Activated T-cell treated with anti-CD3 and anti-CD28 coated beads, Interleukin-2, amount 50 U/mL, for 4 hours (primary cell): ENCODE measurements at regions not wholly inside any gene's neighbourhood (a gene's known extent, or its start where the extent isn't known, plus 50 kb on each side); places are given as distances from the start of the nearest gene placed in this dataset.

Experiments used
- ATAC-seq, 2 donors: fragments of 200-7000 bp; cut with Tn5 transposase; one replicate each; pipeline ENCODE4 v1.10.0; 2021
- DNase-seq: peaks from one replicate; pipeline ENCODE4 v3.0.0-alpha.2; 2020
- H3K27me3 Mint-ChIP-seq: one replicate; pipeline ENCODE4 v1.8.0; 2021; ENCODE audit warnings: low read depth, mixed read lengths
- H3K36me3 Mint-ChIP-seq: one replicate; pipeline ENCODE4 v1.8.0; 2022; ENCODE audit warnings: mixed read lengths; ENCODE audit not compliant: insufficient read depth
- H3K4me1 Mint-ChIP-seq: one replicate; pipeline ENCODE4 v1.8.0; 2021; ENCODE audit warnings: low read depth, mixed read lengths
- H3K4me3 Mint-ChIP-seq: one replicate; pipeline ENCODE4 v1.8.0; 2021; ENCODE audit warnings: mild to moderate bottlenecking, moderate library complexity, mixed read lengths
- H3K9me3 Mint-ChIP-seq: one replicate; pipeline ENCODE4 v1.8.0; 2021; ENCODE audit warnings: mixed read lengths

DNA sequence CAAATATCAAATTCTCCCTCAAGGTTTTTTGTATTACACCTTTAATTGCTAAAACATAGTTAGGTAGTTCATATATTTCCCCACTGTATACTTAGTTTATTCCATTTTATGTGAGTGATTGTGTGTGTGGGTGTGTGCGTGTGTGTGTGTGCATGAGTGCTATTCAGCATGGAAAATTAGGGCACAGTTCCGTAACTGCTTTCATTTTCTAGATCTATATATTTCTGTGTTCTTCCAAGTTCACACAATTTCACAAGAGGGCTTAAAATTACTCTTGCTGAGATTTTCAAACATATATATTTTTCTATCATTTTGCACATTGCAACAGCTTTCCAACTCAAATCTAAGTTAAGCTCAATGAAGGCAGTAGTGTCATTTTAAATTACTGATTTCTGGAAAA, 782.9 kb upstream of the SOX9 start:
- H3K27me3 Mint-ChIP-seq: peaks cover 2% of the 10 kb centered on the region
- no peak for DNase-seq
- H3K9me3 Mint-ChIP-seq: peaks cover 4% of the 10 kb centered on the region
- no peaks in the 10 kb centered on the region for H3K36me3 Mint-ChIP-seq
- H3K4me1 Mint-ChIP-seq: no peaks in the 10 kb centered on the region
- no peak overlapping the region for H3K4me3 Mint-ChIP-seq
- no peak for ATAC-seq

- DNase-seq (no peak), ATAC-seq (no peak)
- no peaks in the 10 kb centered on the region for H3K36me3 Mint-ChIP-seq
- H3K9me3 Mint-ChIP-seq: peaks cover 4% of the 10 kb centered on the region
- peaks cover 2% of the 10 kb centered on the region for H3K27me3 Mint-ChIP-seq
- H3K4me3 Mint-ChIP-seq: no peak overlapping the region
- H3K4me1 Mint-ChIP-seq: no peaks in the 10 kb centered on the region
These were observed 782.4 kb upstream of the SOX9 start for GRCh38 chr17:71338396-71338795.

GRCh38 chr17:71339206-71339605, 781.6 kb upstream of the SOX9 start:
- Mint-ChIP-seq H3K4me1 (no peaks in the 10 kb centered on the region), H3K36me3 (no peaks in the 10 kb centered on the region), H3K4me3 (no peak overlapping the region), H3K27me3 (peaks cover 2% of the 10 kb centered on the region), H3K9me3 (peaks cover 4% of the 10 kb centered on the region)
- DNase-seq: no peak
- ATAC-seq: no peak

- no peaks in the 10 kb centered on the region for H3K4me1 Mint-ChIP-seq
These were observed 778.1 kb upstream of the SOX9 start for GRCh38 chr17:71342737-71343136.

GRCh38 chr17:71349908-71350600, 770.8 kb upstream of the SOX9 start:
- H3K4me1 Mint-ChIP-seq: no peaks in the 10 kb centered on the region
- no peaks in the 10 kb centered on the region for H3K36me3 Mint-ChIP-seq

More at GRCh38 chr17:71342737-71343136, 778.1 kb upstream of the SOX9 start:
- no peak for DNase-seq
- peaks cover 2% of the 10 kb centered on the region for H3K27me3 Mint-ChIP-seq
- H3K4me3 Mint-ChIP-seq: no peak overlapping the region
- no peak for ATAC-seq
- peaks cover 7% of the 10 kb centered on the region for H3K9me3 Mint-ChIP-seq
- H3K36me3 Mint-ChIP-seq: no peaks in the 10 kb centered on the region

GRCh38 chr17:71360301-71360700, 760.5 kb upstream of the SOX9 start:
- Mint-ChIP-seq H3K4me1 (no peaks in the 10 kb centered on the region), H3K27me3 (no peaks in the 10 kb centered on the region), H3K36me3 (no peaks in the 10 kb centered on the region), H3K9me3 (peaks cover 27% of the 10 kb centered on the region), H3K4me3 (no peak overlapping the region)
- ATAC-seq: no peak
- no peak for DNase-seq

More at GRCh38 chr17:71349908-71350600, 770.8 kb upstream of the SOX9 start:
- H3K4me3 Mint-ChIP-seq: no peak overlapping the region
- H3K27me3 Mint-ChIP-seq: no peaks in the 10 kb centered on the region
- ATAC-seq: no peak
- no peak for DNase-seq
- peaks cover 15% of the 10 kb centered on the region for H3K9me3 Mint-ChIP-seq

DNA sequence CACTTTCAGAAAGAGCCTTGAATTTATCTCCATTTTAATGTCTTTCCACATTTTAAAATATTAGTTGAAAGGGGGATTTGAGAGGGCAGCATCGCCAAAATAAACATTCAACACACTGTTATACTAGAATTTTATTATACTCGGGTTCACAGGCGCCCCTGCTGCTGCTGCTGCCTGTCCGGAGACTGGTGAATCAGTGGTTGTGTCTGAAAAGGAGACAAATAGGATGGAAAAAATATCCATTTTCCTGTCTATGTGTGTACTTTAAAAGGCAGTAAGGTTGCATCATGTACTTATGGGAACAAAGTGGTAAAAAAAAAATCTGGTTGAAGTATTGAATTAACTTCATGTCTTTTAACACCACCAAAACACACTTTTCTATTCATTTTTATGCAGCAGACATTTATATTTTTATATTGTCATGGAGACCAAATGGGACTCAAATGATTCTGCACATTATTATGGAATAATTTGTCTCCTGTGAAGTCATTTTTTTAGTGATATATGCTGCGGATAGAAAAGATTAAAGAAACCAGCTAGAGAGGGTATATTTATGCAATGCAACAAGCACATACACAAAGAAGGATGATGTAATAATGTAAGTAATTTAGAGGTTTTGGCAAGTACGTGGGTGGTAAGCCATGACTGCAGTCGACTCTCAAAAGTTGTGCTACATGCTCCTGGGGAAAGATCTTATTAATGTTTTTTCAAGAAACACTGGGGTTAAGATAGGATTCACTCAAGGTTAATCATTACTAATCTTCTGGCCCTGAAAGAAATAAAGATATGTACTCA, 759.0 kb upstream of the SOX9 start:
- no peaks in the 10 kb centered on the region for H3K27me3 Mint-ChIP-seq

DNA sequence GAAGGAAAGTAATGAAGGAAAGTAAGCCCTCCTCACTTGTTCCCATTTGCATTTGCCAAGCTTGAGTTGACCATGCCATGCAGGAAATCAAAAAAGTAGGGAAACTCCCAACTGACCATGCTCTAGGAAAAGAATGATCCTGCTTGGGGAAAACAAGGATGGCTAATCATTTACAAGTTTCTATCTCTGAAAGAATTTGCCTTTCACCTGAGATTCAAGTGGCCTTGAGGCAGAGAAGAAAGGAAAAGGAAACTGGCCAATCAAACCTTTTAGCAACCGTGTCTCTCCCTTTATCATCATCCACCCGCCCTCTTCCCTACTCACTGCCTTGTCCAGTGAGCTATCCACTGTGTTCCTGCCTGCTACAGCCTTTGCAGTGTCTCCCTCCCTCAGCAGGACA, 757.2 kb upstream of the SOX9 start:
- ATAC-seq: no peak
- Mint-ChIP-seq H3K27me3 (no peaks in the 10 kb centered on the region), H3K9me3 (peaks cover 33% of the 10 kb centered on the region), H3K4me1 (no peaks in the 10 kb centered on the region), H3K36me3 (no peaks in the 10 kb centered on the region), H3K4me3 (no peak overlapping the region)
- DNase-seq: no peak

More for the DNA sequence above, 759.0 kb upstream of the SOX9 start:
- ATAC-seq: no peak
- no peak for DNase-seq
- Mint-ChIP-seq H3K4me3 (no peak overlapping the region), H3K9me3 (peaks cover 33% of the 10 kb centered on the region), H3K36me3 (no peaks in the 10 kb centered on the region), H3K4me1 (no peaks in the 10 kb centered on the region)

GRCh38 chr17:71371809-71372208, 749.0 kb upstream of the SOX9 start:
- Mint-ChIP-seq H3K27me3 (no peaks in the 10 kb centered on the region), H3K9me3 (peaks cover 6% of the 10 kb centered on the region), H3K36me3 (no peaks in the 10 kb centered on the region), H3K4me3 (no peak overlapping the region), H3K4me1 (no peaks in the 10 kb centered on the region)
- DNase-seq (no peak), ATAC-seq (no peak)

DNA sequence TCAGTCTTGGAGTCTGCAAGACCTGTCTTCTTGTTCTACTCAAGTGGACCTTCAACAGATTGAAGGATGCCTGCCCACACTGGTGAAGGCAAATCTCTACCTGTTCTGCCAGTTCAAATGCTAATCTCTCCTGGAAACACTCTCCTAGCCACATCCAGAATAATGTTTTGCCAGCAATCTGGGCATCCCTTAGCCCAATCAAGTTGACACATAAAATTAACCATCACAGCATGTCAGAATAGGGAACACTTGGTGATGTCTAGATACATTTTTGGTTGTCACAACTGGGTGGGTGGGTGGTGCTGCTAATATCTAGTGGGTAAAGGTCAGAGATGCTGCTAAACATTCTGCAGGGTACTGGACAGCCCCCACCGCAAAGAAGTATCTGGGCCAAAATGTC, 744.9 kb upstream of the SOX9 start:
- ATAC-seq (no peak), DNase-seq (no peak)
- Mint-ChIP-seq H3K36me3 (no peaks in the 10 kb centered on the region), H3K4me3 (no peak overlapping the region), H3K27me3 (no peaks in the 10 kb centered on the region), H3K4me1 (no peaks in the 10 kb centered on the region), H3K9me3 (peaks cover 4% of the 10 kb centered on the region)

- H3K27me3 Mint-ChIP-seq: no peaks in the 10 kb centered on the region
- H3K4me3 Mint-ChIP-seq: no peak overlapping the region
- ATAC-seq: no peak
- H3K36me3 Mint-ChIP-seq: no peaks in the 10 kb centered on the region
- peaks cover 4% of the 10 kb centered on the region for H3K9me3 Mint-ChIP-seq
- no peak for DNase-seq
- H3K4me1 Mint-ChIP-seq: no peaks in the 10 kb centered on the region
These were observed 743.9 kb upstream of the SOX9 start for GRCh38 chr17:71376933-71377332.

DNA sequence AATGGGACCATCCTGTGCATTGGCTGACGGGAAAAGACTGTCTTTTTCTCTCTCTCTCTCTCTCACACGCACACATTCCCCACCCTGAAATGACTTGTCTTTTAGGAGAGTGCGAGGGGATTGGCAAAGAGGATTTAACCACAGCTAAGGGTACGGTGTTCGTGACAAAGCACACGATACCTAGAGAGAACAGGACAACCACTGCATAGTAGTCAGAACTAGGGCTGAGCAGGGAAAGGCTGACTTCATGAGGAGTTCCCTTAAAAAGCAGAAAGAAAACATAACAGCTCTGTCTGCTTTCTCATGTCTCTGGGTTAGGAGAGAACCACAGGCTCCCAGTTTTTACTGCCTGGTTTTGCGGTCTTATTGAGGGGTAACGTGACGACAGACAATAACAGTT, 742.8 kb upstream of the SOX9 start:
- Mint-ChIP-seq H3K4me1 (no peaks in the 10 kb centered on the region), H3K4me3 (no peak overlapping the region), H3K27me3 (no peaks in the 10 kb centered on the region), H3K36me3 (no peaks in the 10 kb centered on the region), H3K9me3 (peaks cover 4% of the 10 kb centered on the region)
- ATAC-seq (no peak), DNase-seq (no peak)

GRCh38 chr17:71378741-71379140, 742.1 kb upstream of the SOX9 start:
- DNase-seq: no peak
- no peak overlapping the region for H3K4me3 Mint-ChIP-seq

DNA sequence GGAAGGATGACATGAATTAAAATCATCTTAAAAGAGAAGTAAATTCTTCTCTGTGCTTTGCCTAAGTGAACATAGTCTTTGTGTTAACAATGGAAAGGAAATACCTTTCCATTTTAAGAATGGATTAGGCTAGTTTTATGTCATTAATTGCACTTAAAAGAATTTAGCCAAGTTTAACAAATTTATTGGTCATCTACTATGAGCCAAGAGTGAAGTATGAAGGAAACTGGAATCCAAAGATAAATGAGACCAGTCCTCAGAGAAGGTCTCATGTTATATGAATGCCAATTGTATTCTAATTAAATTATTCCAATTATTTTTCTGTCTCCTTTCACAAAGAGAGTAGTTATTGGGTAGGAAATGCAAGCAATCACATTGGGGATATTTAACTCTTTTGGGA, 741.3 kb upstream of the SOX9 start:
- Mint-ChIP-seq H3K9me3 (peaks cover 4% of the 10 kb centered on the region), H3K36me3 (no peaks in the 10 kb centered on the region), H3K27me3 (no peaks in the 10 kb centered on the region), H3K4me1 (no peaks in the 10 kb centered on the region), H3K4me3 (no peak overlapping the region)
- DNase-seq (no peak), ATAC-seq (no peak)

More at GRCh38 chr17:71378741-71379140, 742.1 kb upstream of the SOX9 start:
- H3K27me3 Mint-ChIP-seq: no peaks in the 10 kb centered on the region
- no peak for ATAC-seq
- no peaks in the 10 kb centered on the region for H3K36me3 Mint-ChIP-seq
- H3K4me1 Mint-ChIP-seq: no peaks in the 10 kb centered on the region
- peaks cover 4% of the 10 kb centered on the region for H3K9me3 Mint-ChIP-seq

DNA sequence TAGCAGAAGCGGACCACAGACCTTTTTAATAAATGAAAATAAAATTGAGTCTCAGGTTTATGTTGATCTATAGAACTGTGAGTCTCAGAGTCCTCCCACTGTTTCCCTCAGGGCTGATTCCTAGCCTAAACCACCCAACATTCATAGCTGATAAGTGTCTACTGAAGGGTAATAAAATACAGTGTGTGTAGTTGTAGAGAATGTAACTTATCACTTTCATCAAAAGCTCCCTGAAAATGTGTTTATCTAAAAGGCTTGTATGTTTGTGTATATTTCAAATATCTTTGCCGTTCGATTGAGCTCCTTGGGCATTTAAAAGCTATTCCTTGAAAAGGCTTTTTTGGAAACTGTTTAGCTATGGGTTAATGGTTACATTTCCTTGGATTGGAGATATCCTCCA, 740.3 kb upstream of the SOX9 start:
- ATAC-seq (no peak), DNase-seq (no peak)
- Mint-ChIP-seq H3K9me3 (peaks cover 4% of the 10 kb centered on the region), H3K4me3 (no peak overlapping the region), H3K4me1 (no peaks in the 10 kb centered on the region), H3K36me3 (no peaks in the 10 kb centered on the region), H3K27me3 (no peaks in the 10 kb centered on the region)
